ENCODE measurements at regions not wholly inside any gene's neighbourhood (a gene's known extent, or its start where the extent isn't known, plus 50 kb on each side); places are given as distances from the start of the nearest gene placed in this dataset.

DNA sequence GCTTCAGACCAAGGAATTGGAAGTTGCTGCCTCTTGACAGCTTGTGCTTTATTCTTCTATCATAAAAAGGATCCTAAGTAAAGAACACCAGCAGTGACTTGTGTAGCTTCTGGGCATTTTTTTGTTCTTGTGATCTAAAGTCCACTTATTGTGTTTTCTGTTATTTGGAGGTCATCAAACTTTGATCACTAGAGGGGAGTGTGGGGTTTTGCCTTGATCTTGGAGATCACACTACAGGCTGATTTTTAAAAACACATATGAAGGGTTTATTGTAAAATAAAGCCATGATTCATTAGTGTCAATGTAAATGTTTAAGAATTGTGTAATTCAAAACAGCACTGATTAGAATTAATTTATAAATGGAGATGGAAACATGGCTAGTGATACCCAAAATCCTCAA is 328.7 kb upstream of the EDNRB start:
- DNase-seq (ENCODE audit: low spot score) = no peak
- Mint-ChIP-seq H3K9me3 (ENCODE audit: low read depth) (no peaks in the 10 kb centered on the region), H3K36me3 (ENCODE audit: low read depth) (no peaks in the 10 kb centered on the region), H3K4me1 (ENCODE audit: low read depth) (no peaks in the 10 kb centered on the region), H3K27me3 (ENCODE audit: low read depth) (peaks cover 3% of the 10 kb centered on the region), H3K27ac (ENCODE audit: unreplicated experiment) (no peak overlapping the region), H3K4me3 (ENCODE audit: unreplicated experiment) (no peak overlapping the region)
- TF ChIP-seq, protein P1, sequence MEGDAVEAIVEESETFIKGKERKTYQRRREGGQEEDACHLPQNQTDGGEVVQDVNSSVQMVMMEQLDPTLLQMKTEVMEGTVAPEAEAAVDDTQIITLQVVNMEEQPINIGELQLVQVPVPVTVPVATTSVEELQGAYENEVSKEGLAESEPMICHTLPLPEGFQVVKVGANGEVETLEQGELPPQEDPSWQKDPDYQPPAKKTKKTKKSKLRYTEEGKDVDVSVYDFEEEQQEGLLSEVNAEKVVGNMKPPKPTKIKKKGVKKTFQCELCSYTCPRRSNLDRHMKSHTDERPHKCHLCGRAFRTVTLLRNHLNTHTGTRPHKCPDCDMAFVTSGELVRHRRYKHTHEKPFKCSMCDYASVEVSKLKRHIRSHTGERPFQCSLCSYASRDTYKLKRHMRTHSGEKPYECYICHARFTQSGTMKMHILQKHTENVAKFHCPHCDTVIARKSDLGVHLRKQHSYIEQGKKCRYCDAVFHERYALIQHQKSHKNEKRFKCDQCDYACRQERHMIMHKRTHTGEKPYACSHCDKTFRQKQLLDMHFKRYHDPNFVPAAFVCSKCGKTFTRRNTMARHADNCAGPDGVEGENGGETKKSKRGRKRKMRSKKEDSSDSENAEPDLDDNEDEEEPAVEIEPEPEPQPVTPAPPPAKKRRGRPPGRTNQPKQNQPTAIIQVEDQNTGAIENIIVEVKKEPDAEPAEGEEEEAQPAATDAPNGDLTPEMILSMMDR (IDR thresholded peaks at IDR 0.05) = no peak

DNA sequence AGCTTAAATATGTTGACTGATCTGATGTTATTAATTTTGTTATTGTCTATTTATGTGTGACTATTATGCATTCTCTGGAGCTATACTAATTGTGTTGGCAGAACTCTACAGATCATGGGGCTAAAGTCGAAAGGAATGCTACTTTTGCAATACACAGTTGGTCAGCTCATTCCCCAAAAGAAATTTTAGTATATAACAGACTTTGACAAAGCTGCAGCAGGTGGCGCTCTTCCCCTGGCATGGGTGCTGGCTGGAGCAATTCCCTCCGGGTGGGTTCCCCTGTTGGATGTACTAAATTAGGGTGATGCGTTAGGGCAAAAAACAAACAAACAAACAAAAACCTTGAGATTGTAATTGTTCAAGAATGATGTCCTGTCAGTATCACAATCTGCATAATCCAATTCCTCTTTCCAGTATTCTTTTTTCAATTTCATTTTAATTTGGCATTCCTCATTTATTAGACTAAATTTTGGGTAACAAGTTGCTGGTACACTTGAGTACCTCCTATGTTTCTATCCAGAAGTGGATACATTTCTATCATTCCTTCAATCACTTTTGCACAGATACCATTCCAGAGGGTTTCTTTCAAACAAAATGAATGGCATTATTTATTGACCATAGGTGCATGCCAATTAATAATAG is 322.8 kb upstream of the EDNRB start:
- H3K4me3 Mint-ChIP-seq (ENCODE audit: unreplicated experiment) = no peak overlapping the region
- H3K27me3 Mint-ChIP-seq (ENCODE audit: low read depth) = peaks cover 8% of the 10 kb centered on the region
- H3K36me3 Mint-ChIP-seq (ENCODE audit: low read depth) = no peaks in the 10 kb centered on the region
- H3K9me3 Mint-ChIP-seq (ENCODE audit: low read depth) = no peaks in the 10 kb centered on the region
- no peak for DNase-seq (ENCODE audit: low spot score)
- H3K27ac Mint-ChIP-seq (ENCODE audit: unreplicated experiment) = no peak overlapping the region
- TF ChIP-seq, protein P1 (IDR thresholded peaks at IDR 0.05) = peak; percentile 78
- H3K4me1 Mint-ChIP-seq (ENCODE audit: low read depth) = no peaks in the 10 kb centered on the region

DNA sequence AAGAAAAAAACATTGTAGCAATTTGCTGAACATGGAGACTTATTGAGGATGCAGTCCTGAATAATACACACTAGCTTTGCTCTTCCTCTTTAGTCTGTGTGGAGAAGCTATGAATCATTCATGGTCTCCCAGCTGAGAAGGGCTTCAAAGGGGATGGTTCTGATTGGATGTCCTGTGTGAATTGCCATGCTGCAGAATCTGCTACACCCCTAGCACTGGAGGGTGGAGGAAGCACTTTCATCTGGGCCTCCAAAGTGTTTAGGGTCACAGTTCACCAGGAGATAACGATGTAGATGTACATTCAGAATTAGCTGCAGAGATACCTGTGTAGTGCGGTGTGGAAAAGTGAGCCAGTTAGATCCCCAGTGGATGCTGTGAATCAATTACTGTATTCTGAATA is 321.1 kb upstream of the EDNRB start:
- H3K36me3 Mint-ChIP-seq (ENCODE audit: low read depth) = no peaks in the 10 kb centered on the region
- no peak for DNase-seq (ENCODE audit: low spot score)
- no peak overlapping the region for H3K27ac Mint-ChIP-seq (ENCODE audit: unreplicated experiment)
- H3K27me3 Mint-ChIP-seq (ENCODE audit: low read depth) = peaks cover 8% of the 10 kb centered on the region
- no peaks in the 10 kb centered on the region for H3K9me3 Mint-ChIP-seq (ENCODE audit: low read depth)
- TF ChIP-seq, protein P1 (IDR thresholded peaks at IDR 0.05) = no peak
- H3K4me3 Mint-ChIP-seq (ENCODE audit: unreplicated experiment) = no peak overlapping the region
- no peaks in the 10 kb centered on the region for H3K4me1 Mint-ChIP-seq (ENCODE audit: low read depth)

DNA sequence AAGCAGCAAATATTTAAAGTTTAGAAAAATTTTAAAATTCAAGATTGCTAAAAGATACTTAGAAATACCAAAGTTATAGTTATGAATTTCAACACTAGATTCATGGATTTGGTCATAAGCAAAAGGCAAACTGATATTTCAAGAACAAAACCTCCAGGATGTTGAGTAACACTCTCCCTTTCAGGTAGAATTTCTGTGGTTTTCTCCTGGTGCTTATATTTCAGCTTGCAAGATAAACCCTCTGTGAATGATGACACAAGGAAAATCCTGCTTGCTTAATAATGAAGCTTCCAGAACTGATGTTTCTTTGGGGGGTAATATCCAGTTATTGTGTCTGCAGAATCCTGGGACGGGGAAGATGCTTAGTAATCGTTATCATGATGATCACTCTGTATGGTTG is 320.3 kb upstream of the EDNRB start:
- H3K27ac Mint-ChIP-seq (ENCODE audit: unreplicated experiment) = no peak overlapping the region
- H3K36me3 Mint-ChIP-seq (ENCODE audit: low read depth) = no peaks in the 10 kb centered on the region
- no peak for DNase-seq (ENCODE audit: low spot score)
- no peaks in the 10 kb centered on the region for H3K9me3 Mint-ChIP-seq (ENCODE audit: low read depth)
- H3K4me1 Mint-ChIP-seq (ENCODE audit: low read depth) = no peaks in the 10 kb centered on the region
- TF ChIP-seq, protein P1 (IDR thresholded peaks at IDR 0.05) = no peak
- no peak overlapping the region for H3K4me3 Mint-ChIP-seq (ENCODE audit: unreplicated experiment)
- H3K27me3 Mint-ChIP-seq (ENCODE audit: low read depth) = peaks cover 13% of the 10 kb centered on the region

DNA sequence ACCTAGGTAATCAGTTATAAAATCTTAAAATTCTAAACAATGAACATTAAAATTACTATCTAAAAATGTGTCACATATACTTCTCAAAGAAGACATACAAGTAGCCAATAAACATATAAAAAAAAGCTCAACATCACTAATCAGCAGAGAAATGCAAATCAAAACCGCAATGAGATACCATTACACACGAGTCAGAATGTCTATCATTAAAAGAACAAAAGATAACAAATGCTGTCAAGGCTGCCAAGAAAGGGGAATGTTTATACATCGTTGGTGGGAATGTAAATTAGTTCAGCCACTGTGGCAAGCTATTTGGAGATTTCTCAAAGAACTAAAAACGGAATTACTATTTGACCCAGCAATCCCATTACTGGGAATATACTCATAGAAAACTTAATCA is 310.3 kb upstream of the EDNRB start:
- no peak overlapping the region for H3K27ac Mint-ChIP-seq (ENCODE audit: unreplicated experiment)
- TF ChIP-seq, protein P1 (IDR thresholded peaks at IDR 0.05) = no peak
- H3K4me3 Mint-ChIP-seq (ENCODE audit: unreplicated experiment) = no peak overlapping the region
- H3K4me1 Mint-ChIP-seq (ENCODE audit: low read depth) = no peaks in the 10 kb centered on the region
- H3K27me3 Mint-ChIP-seq (ENCODE audit: low read depth) = peaks cover 22% of the 10 kb centered on the region
- no peaks in the 10 kb centered on the region for H3K36me3 Mint-ChIP-seq (ENCODE audit: low read depth)
- H3K9me3 Mint-ChIP-seq (ENCODE audit: low read depth) = no peaks in the 10 kb centered on the region
- no peak for DNase-seq (ENCODE audit: low spot score)

Data from chondrocyte (in vitro differentiated cells).